GM12878 (cell line): ENCODE measurements at regions not wholly inside any gene's neighbourhood (a gene's known extent, or its start where the extent isn't known, plus 50 kb on each side); places are given as distances from the start of the nearest gene placed in this dataset.

Source experiments
- ATAC-seq: fragments of 200-7000 bp; cut with Tn5 transposase; 3 replicates; pipeline ENCODE4 v1.9.1; 2020; ENCODE audit warnings: mild to moderate bottlenecking, moderate library complexity
- BruUV-seq: library from RNA; stranded (reverse); fragments of 400-500 nt; replicated peaks from 2 replicates; lab custom pipeline; 2021; lab: Mats Ljungman, UMichigan
- CTCF ChIA-PET: fragments of 300-600 bp; sonication (Branson Sonifier 250); formaldehyde crosslinking; extraction: SDS; loops from one replicate; lab custom pipeline; 2021; ENCODE audit warnings: inconsistent platforms; lab: Yijun Ruan, JAX
- POLR2A ChIA-PET: fragments of 350-600 bp; formaldehyde crosslinking; extraction: SDS; loops from one replicate; lab custom pipeline; 2021; ENCODE audit warnings: inconsistent platforms; lab: Charles Lee
- RAD21 ChIA-PET: fragments of 300-600 bp; sonication (Branson Sonifier 250); formaldehyde crosslinking; loops from one replicate; lab custom pipeline; 2023; ENCODE audit warnings: antibody characterized with exemption; ENCODE audit not compliant: unreplicated experiment; lab: Charles Lee
- SMC1A ChIA-PET: fragments of 300-600 bp; sonication (Branson Sonifier 250); formaldehyde crosslinking; loops from one replicate; lab custom pipeline; 2023; ENCODE audit not compliant: unreplicated experiment, uncharacterized antibody; lab: Charles Lee
- DNase-seq: peaks from one replicate; pipeline ENCODE4 v3.0.0-alpha.2; 2011; ENCODE audit warnings: low read depth, low spot score
- FAIRE-seq: peaks from 3 replicates; lab custom pipeline; 2011; peaks lifted over from hg19 to GRCh38; lab: Jason Lieb, UNC
- H2AFZ ChIP-seq: 2 replicates; pipeline ENCODE4 v1.6.0; 2011; ENCODE audit warnings: low read depth, low read length, control low read depth; ENCODE audit not compliant: control insufficient read depth
- H3K27ac ChIP-seq: 2 replicates; pipeline ENCODE4 v1.5.1; 2011; ENCODE audit warnings: control low read depth; ENCODE audit not compliant: control insufficient read depth, insufficient read depth
- H3K27me3 ChIP-seq, 2 experiments: replicated peaks in 1 of 2; 2 replicates each; pipeline versions ENCODE4 v1.6.0 to v1.6.1; 2011; ENCODE audit warnings: low read length in 1 of 2; ENCODE audit not compliant: control insufficient read depth in 2 of 2, insufficient read depth in 2 of 2
- H3K36me3 ChIP-seq, 2 experiments: 2 replicates each; pipeline ENCODE4 v1.5.1; 2011; ENCODE audit warnings: low read length in 1 of 2; ENCODE audit not compliant: control insufficient read depth in 2 of 2, insufficient read depth in 2 of 2
- H3K4me1 ChIP-seq: 2 replicates; pipeline ENCODE4 v1.6.1; 2011; ENCODE audit warnings: mild to moderate bottlenecking, low read length, moderate library complexity, mixed read lengths; ENCODE audit not compliant: control insufficient read depth, insufficient read depth
- H3K4me2 ChIP-seq: 2 replicates; pipeline ENCODE4 v1.6.0; 2011; ENCODE audit warnings: control low read depth; ENCODE audit not compliant: control insufficient read depth, insufficient read depth
- H3K4me3 ChIP-seq: fragments of 200-600 bp; sonication (generic); 2 replicates; pipeline ENCODE4 v1.5.1; 2016
- H3K79me2 ChIP-seq: 2 replicates; pipeline ENCODE4 v1.6.0; 2011; ENCODE audit warnings: low read length; ENCODE audit not compliant: control insufficient read depth, insufficient read depth
- H3K9ac ChIP-seq: 2 replicates; pipeline ENCODE4 v1.8.0; 2011; ENCODE audit warnings: low read length, control low read depth, mixed read lengths; ENCODE audit not compliant: control insufficient read depth, insufficient read depth
- H3K9me3 ChIP-seq: replicated peaks from 3 replicates; pipeline ENCODE4 v1.5.1; 2011; ENCODE audit warnings: mild to moderate bottlenecking, low read length; ENCODE audit not compliant: control insufficient read depth, insufficient read depth
- H4K20me1 ChIP-seq: 2 replicates; pipeline ENCODE4 v1.6.0; 2011; ENCODE audit not compliant: control insufficient read depth, insufficient read depth
- NR2C2 ChIP-seq: IDR thresholded peaks from 2 replicates; pipeline ENCODE4 v1.6.1; 2011; ENCODE audit warnings: borderline replicate concordance, low read depth; ENCODE audit not compliant: control insufficient read depth, insufficient read length
- SPI1 ChIP-seq: IDR thresholded peaks from 2 replicates; pipeline ENCODE4 v1.6.1; 2011; ENCODE audit warnings: low read depth, mild to moderate bottlenecking, low read length, moderate library complexity, borderline replicate concordance; ENCODE audit not compliant: insufficient read depth
- WGBS: methylation state at CpG from one replicate; pipeline ENCODE4 v1.1.6; 2016; ENCODE audit warnings: low lambda C conversion rate; ENCODE audit not compliant: insufficient replicate concordance, insufficient coverage; ENCODE audit errors: missing lambda C conversion rate; 5-methylcytosine and 5-hydroxymethylcytosine counted together
- in situ Hi-C: fragments of 300-500 bp; cut with MboI; formaldehyde crosslinking; loops from 9 replicates; pipeline ENCODE4 v1.14.3; 2018; ENCODE audit warnings: mixed read lengths
- intact Hi-C: fragments of 100-400 bp; cut with micrococcal nuclease; formaldehyde crosslinking; loops from one replicate; pipeline ENCODE4 v1.14.2; 2022; ENCODE audit not compliant: unreplicated experiment
- TF ChIP-seq, protein P1 (sequence below): IDR thresholded peaks from 2 replicates; pipeline ENCODE4 v1.6.1; 2012; ENCODE audit warnings: mild to moderate bottlenecking, low read depth, low read length
- TF ChIP-seq, protein P2 (sequence below): fragments of 450-650 bp; IDR thresholded peaks from 2 replicates; pipeline ENCODE4 v1.6.1; 2017; ENCODE audit warnings: mild to moderate bottlenecking

DNA sequence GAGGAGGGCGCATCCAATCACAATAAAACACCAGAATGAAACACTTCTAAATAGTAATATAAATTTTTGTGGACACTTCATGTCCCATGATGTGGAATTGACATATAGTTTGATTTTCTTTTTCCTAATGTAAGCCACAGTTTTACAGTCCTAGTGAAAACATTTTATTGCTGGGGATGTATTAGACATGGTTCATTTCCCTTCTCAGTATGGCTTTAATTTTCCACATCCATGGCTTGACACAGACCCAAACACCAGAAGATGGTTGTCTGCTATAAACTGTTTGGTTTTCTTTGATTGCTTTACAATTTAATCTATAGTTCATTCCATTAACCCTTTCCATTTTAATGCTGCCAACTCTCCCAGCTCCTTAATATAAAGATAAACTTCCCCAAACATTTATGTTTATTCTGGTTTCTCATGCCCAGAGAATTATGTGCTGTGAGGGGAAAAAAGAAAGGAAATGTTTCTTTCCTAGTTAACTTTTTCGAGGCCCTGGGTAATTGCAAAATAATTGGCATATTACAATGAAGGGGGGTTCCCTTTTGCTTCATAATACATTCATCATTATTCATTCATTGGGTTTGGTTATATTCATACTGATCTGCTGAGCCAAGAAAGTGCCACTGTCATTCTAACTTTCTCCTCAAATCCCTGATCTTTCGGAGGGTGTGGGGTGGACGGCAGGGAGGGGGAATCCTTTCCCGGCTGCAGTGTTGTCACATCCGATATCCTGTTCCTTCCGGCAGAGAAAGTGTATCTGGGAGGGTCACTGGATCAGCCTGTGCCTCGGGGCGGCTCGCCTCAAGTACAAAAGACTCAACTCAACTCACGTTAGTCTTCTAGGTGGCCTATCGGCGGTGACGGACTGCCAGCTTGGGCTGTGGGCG is 127.6 kb upstream of the TFAP2D start:
- H3K27me3 ChIP-seq, result no peaks in the 10 kb centered on the region
- intact Hi-C loops, result no loop called here
- BruUV-seq, result no TSS peak
- no peak overlapping the region for H3K4me3 ChIP-seq
- H3K9ac ChIP-seq, result no peak overlapping the region
- TF ChIP-seq SPI1 (no peak), NR2C2 (no peak)
- TF ChIP-seq, protein P1, sequence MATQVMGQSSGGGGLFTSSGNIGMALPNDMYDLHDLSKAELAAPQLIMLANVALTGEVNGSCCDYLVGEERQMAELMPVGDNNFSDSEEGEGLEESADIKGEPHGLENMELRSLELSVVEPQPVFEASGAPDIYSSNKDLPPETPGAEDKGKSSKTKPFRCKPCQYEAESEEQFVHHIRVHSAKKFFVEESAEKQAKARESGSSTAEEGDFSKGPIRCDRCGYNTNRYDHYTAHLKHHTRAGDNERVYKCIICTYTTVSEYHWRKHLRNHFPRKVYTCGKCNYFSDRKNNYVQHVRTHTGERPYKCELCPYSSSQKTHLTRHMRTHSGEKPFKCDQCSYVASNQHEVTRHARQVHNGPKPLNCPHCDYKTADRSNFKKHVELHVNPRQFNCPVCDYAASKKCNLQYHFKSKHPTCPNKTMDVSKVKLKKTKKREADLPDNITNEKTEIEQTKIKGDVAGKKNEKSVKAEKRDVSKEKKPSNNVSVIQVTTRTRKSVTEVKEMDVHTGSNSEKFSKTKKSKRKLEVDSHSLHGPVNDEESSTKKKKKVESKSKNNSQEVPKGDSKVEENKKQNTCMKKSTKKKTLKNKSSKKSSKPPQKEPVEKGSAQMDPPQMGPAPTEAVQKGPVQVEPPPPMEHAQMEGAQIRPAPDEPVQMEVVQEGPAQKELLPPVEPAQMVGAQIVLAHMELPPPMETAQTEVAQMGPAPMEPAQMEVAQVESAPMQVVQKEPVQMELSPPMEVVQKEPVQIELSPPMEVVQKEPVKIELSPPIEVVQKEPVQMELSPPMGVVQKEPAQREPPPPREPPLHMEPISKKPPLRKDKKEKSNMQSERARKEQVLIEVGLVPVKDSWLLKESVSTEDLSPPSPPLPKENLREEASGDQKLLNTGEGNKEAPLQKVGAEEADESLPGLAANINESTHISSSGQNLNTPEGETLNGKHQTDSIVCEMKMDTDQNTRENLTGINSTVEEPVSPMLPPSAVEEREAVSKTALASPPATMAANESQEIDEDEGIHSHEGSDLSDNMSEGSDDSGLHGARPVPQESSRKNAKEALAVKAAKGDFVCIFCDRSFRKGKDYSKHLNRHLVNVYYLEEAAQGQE, result no peak
- TF ChIP-seq, protein P2, sequence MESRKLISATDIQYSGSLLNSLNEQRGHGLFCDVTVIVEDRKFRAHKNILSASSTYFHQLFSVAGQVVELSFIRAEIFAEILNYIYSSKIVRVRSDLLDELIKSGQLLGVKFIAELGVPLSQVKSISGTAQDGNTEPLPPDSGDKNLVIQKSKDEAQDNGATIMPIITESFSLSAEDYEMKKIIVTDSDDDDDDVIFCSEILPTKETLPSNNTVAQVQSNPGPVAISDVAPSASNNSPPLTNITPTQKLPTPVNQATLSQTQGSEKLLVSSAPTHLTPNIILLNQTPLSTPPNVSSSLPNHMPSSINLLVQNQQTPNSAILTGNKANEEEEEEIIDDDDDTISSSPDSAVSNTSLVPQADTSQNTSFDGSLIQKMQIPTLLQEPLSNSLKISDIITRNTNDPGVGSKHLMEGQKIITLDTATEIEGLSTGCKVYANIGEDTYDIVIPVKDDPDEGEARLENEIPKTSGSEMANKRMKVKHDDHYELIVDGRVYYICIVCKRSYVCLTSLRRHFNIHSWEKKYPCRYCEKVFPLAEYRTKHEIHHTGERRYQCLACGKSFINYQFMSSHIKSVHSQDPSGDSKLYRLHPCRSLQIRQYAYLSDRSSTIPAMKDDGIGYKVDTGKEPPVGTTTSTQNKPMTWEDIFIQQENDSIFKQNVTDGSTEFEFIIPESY, result no peak
- no peaks in the 10 kb centered on the region for H4K20me1 ChIP-seq
- H3K27ac ChIP-seq, result no peak overlapping the region
- 31% methylated on average over 15 of the region's 15 CpGs for WGBS
- H3K79me2 ChIP-seq, result no peaks in the 10 kb centered on the region
- H2AFZ ChIP-seq, result no peak overlapping the region
- ChIA-PET CTCF (no interaction called here), RAD21 (no interaction called here), SMC1A (no interaction called here), POLR2A (no interaction called here)
- in situ Hi-C loops, result no loop called here
- no peaks in the 10 kb centered on the region for H3K4me1 ChIP-seq
- ATAC-seq, result no peak
- no peak overlapping the region for H3K4me2 ChIP-seq
- DNase-seq, result no peak
- FAIRE-seq, result no peak
- no peaks in the 10 kb centered on the region for H3K36me3 ChIP-seq
- no peaks in the 10 kb centered on the region for H3K9me3 ChIP-seq
